K562 (cell line): ENCODE measurements at regions not wholly inside any gene's neighbourhood (a gene's known extent, or its start where the extent isn't known, plus 50 kb on each side); places are given as distances from the start of the nearest gene placed in this dataset.
"Not testable (repeated sequence)": the region's sequence is repeated elsewhere in the genome, so short reads cannot be mapped to it uniquely, and the experiment has no call there.

ENCODE experiments used
- ATAC-seq: fragments of 200-7000 bp; cut with Tn5 transposase; 3 replicates; pipeline ENCODE4 v1.9.1; 2020; ENCODE audit warnings: moderate library complexity
- BruUV-seq: library from RNA; stranded (reverse); fragments of 400-500 nt; replicated peaks from 2 replicates; lab custom pipeline; 2021; lab: Mats Ljungman, UMichigan
- CTCF ChIA-PET: fragments of 300-600 bp; formaldehyde crosslinking; extraction: SDS; loops from one replicate; lab custom pipeline; 2021; ENCODE audit warnings: low intra/inter-chr PET ratio; lab: Yijun Ruan, JAX
- POLR2A ChIA-PET: fragments of 300-600, 350-650 bp; sonication (Branson Sonifier 250); formaldehyde crosslinking; extraction: SDS; loops from one replicate; lab custom pipeline; 2021; ENCODE audit warnings: antibody characterized with exemption, inconsistent platforms; lab: Yijun Ruan, JAX
- DNase-seq, 4 experiments: peaks; one replicate each; pipeline versions ENCODE4 v3.0.0 to v3.0.0-alpha.2; 2011 to 2018; ENCODE audit warnings: low spot score in 3 of 4, mixed read lengths in 3 of 4; ENCODE audit errors: extremely low read depth in 1 of 4
- FAIRE-seq: peaks from 2 replicates; lab custom pipeline; 2011; peaks lifted over from hg19 to GRCh38; lab: Jason Lieb, UNC
- H2AFZ ChIP-seq: 2 replicates; pipeline ENCODE4 v1.6.0; 2011; ENCODE audit warnings: low read depth, low read length, control low read depth, inconsistent platforms
- H3K27ac ChIP-seq: fragments of 200-600 bp; 3 replicates; pipeline ENCODE4 v1.8.0; 2011; ENCODE audit warnings: low read depth, mild to moderate bottlenecking, control low read depth, inconsistent platforms, low read length, moderate library complexity, mixed read lengths; ENCODE audit errors: extremely low read depth
- H3K27me3 ChIP-seq, 2 experiments: fragments of 300-600 bp in 1 of 2; 2 replicates in 1 of 2; 3 replicates in 1 of 2; pipeline versions ENCODE4 v1.6.0 to v1.8.0; 2011; ENCODE audit warnings: inconsistent platforms in 2 of 2, low read length in 2 of 2, mild to moderate bottlenecking in 1 of 2, mixed read lengths in 1 of 2, moderate library complexity in 1 of 2; ENCODE audit not compliant: control insufficient read depth in 2 of 2, insufficient read depth in 2 of 2
- H3K36me3 ChIP-seq: fragments of 300-600 bp; 3 replicates; pipeline ENCODE4 v1.8.0; 2011; ENCODE audit warnings: mild to moderate bottlenecking, low read length, inconsistent platforms; ENCODE audit not compliant: control insufficient read depth, insufficient read depth
- H3K4me1 ChIP-seq, 2 experiments: fragments of 200-600 bp in 1 of 2; replicated peaks in 1 of 2; 2 replicates in 1 of 2; 3 replicates in 1 of 2; pipeline versions ENCODE4 v1.5.1 to v1.8.0; 2011; ENCODE audit warnings: inconsistent platforms in 2 of 2, low read length in 2 of 2, mild to moderate bottlenecking in 1 of 2, mixed read lengths in 1 of 2, moderate library complexity in 1 of 2; ENCODE audit not compliant: control insufficient read depth in 2 of 2, insufficient read depth in 2 of 2
- H3K4me2 ChIP-seq: 2 replicates; pipeline ENCODE4 v1.6.1; 2011; ENCODE audit warnings: low read length, control low read depth, inconsistent platforms, mixed read lengths; ENCODE audit not compliant: insufficient read depth
- H3K4me3 ChIP-seq: fragments of 200-600 bp; sonication (generic), shearing (Covaris generic); 2 replicates; pipeline ENCODE4 v1.5.1; 2016; ENCODE audit warnings: control low read depth, inconsistent platforms
- H3K79me2 ChIP-seq: fragments of 200-600 bp; 3 replicates; pipeline ENCODE4 v1.8.0; 2011; ENCODE audit warnings: low read length, inconsistent platforms; ENCODE audit not compliant: control insufficient read depth, insufficient read depth
- H3K9ac ChIP-seq, 2 experiments: 2 replicates each; pipeline versions ENCODE4 v1.6.0 to v1.6.1; 2011; ENCODE audit warnings: low read depth in 2 of 2, low read length in 2 of 2, control low read depth in 1 of 2, inconsistent platforms in 1 of 2, mild to moderate bottlenecking in 1 of 2, mixed read lengths in 1 of 2; ENCODE audit not compliant: insufficient read depth in 1 of 2
- H3K9me1 ChIP-seq: one replicate; pipeline ENCODE4 v1.6.0; 2011; ENCODE audit warnings: inconsistent platforms, mild to moderate bottlenecking, low read length, moderate library complexity; ENCODE audit not compliant: control insufficient read depth, insufficient read depth
- H3K9me3 ChIP-seq: replicated peaks from 2 replicates; pipeline ENCODE4 v1.5.1; 2011; ENCODE audit warnings: low read depth, low read length, inconsistent platforms; ENCODE audit not compliant: control insufficient read depth, insufficient read depth
- H4K20me1 ChIP-seq: replicated peaks from 2 replicates; pipeline ENCODE4 v1.6.1; 2011; ENCODE audit warnings: low read length, inconsistent platforms, mixed read lengths; ENCODE audit not compliant: control insufficient read depth, insufficient read depth
- BCOR ChIP-seq: fragments of 450-650 bp; IDR thresholded peaks from 2 replicates; pipeline ENCODE4 v1.6.1; 2016
- NCOA1 ChIP-seq: fragments of 450-650 bp; IDR thresholded peaks from 2 replicates; pipeline ENCODE4 v1.6.1; 2016; ENCODE audit warnings: low read depth
- THAP12 ChIP-seq: fragments of 250-450 bp; sonication (Bioruptor Pico); IDR thresholded peaks from 2 replicates; pipeline ENCODE4 v1.9.0; 2021; ENCODE audit warnings: mild to moderate bottlenecking, inconsistent platforms
- ZNF146 ChIP-seq: IDR thresholded peaks from one replicate; pipeline ENCODE4 v1.6.1; 2018; ENCODE audit warnings: missing compliant biosample characterization; ENCODE audit not compliant: unreplicated experiment
- WGBS: fragments of 100-300 bp; shearing (Covaris generic); methylation state at CpG from one replicate; pipeline ENCODE4 v1.1.6; 2016; ENCODE audit warnings: low coverage, mixed read lengths; ENCODE audit not compliant: insufficient coverage; ENCODE audit errors: missing lambda C conversion rate; 5-methylcytosine and 5-hydroxymethylcytosine counted together
- in situ Hi-C: fragments of 300-500 bp; cut with MboI; formaldehyde crosslinking; loops from 4 replicates; pipeline ENCODE4 v1.15.0; 2018; ENCODE audit warnings: inconsistent platforms, mixed read lengths
- intact Hi-C: fragments of 100-400 bp; cut with micrococcal nuclease; formaldehyde crosslinking; loops from 2 replicates; pipeline ENCODE4 v1.14.2; 2022

- CTCF ChIA-PET, H3K4me3 ChIP-seq, H3K9me1 ChIP-seq, H3K9me3 ChIP-seq, BruUV-seq, H3K79me2 ChIP-seq, H2AFZ ChIP-seq, H3K4me1 ChIP-seq, H3K36me3 ChIP-seq, POLR2A ChIA-PET, H3K4me2 ChIP-seq, H3K27ac ChIP-seq, in situ Hi-C loops, DNase-seq, H4K20me1 ChIP-seq, H3K9ac ChIP-seq, ATAC-seq, FAIRE-seq, intact Hi-C loops: not testable (repeated sequence)
- WGBS = 4% methylated on average over 1 of the region's 1 CpG
- peaks cover 45 to 55% of the 10 kb centered on the region in 2 experiments; a peak in 4 of 5 replicates for H3K27me3 ChIP-seq
- TF ChIP-seq ZNF146 (CRISPR knock-in tag) (peak; percentile 61), BCOR (peak; percentile 46; the same call in 1 of the 2 replicates)
These were observed 138.8 kb upstream of the RNF32 start for GRCh38 chr7:156501815-156502214.

GRCh38 chr7:156499247-156499881 is 141.2 kb upstream of the RNF32 start:
- no peaks in the 10 kb centered on the region for H3K36me3 ChIP-seq
- ATAC-seq (no peak), FAIRE-seq (no peak), DNase-seq (no peak)
- H3K4me2 ChIP-seq = no peak overlapping the region
- H3K9me3 ChIP-seq = no peaks in the 10 kb centered on the region
- H3K27me3 ChIP-seq = peaks cover 36 to 53% of the 10 kb centered on the region in 2 experiments; a peak in 4 of 5 replicates
- POLR2A ChIA-PET = no interaction called here
- H3K9ac ChIP-seq = no peak overlapping the region
- WGBS = 10% methylated on average over 12 of the region's 12 CpGs
- no peaks in the 10 kb centered on the region for H3K79me2 ChIP-seq
- no peaks in the 10 kb centered on the region for H4K20me1 ChIP-seq
- no peaks in the 10 kb centered on the region for H3K9me1 ChIP-seq
- in situ Hi-C loops (no loop called here), intact Hi-C loops (no loop called here)
- H3K4me1 ChIP-seq = peaks cover 0 to 3% of the 10 kb centered on the region in 2 experiments; a peak in 1 of 5 replicates
- H3K4me3 ChIP-seq = no peak overlapping the region
- BruUV-seq = no TSS peak
- CTCF ChIA-PET = no interaction called here
- H2AFZ ChIP-seq = no peak overlapping the region
- H3K27ac ChIP-seq = no peak overlapping the region
- no peak for TF ChIP-seq THAP12 (CRISPR knock-in tag)
- no peak for TF ChIP-seq NCOA1
